ENCODE measurements at regions not wholly inside any gene's neighbourhood (a gene's known extent, or its start where the extent isn't known, plus 50 kb on each side); places are given as distances from the start of the nearest gene placed in this dataset.
A peak's percentile ranks its signal among the peaks of the same experiment; 100 is the strongest.

DNA sequence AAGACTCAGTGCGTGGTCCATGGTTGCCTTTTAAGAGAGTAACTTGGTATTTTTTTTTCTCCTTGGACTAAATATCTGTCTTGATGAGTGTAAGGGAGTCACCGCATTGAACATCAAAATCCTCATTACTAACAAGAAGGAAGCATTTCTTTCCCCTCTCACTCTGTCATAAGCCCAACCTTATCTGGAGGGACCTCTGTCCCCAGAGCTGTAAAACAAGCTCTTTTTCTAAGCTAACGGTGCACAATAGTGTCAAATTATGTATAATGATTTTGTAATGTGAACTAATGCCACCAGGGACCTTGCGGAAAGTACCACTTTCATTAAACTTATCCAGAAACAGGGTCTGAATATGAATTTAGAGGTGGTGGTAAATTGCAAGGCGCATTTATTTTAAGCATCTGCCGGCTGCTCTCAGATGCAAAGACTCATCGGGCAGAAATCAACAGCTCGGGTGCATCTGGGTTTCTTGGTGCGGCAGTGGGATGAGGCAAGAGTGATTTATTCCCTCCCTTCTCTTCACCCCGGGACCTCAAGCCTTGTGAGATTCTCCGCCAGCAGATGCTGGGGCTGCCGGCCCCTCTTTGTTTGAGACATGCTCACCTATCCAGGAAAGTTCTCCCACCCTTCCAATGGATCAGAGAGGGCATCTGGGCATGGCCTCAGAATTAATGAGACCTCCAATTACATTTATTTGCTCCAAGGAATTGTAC is 95.2 kb upstream of the IRX3 start:
- ChIA-PET POLR2A (no interaction called here), CTCF (no interaction called here)
- no peak for DNase-seq (ENCODE audit: low read depth, low spot score)
- no peak overlapping the region for H3K4me3 ChIP-seq (ENCODE audit: low read depth, low read length)
- TF ChIP-seq, protein P1, sequence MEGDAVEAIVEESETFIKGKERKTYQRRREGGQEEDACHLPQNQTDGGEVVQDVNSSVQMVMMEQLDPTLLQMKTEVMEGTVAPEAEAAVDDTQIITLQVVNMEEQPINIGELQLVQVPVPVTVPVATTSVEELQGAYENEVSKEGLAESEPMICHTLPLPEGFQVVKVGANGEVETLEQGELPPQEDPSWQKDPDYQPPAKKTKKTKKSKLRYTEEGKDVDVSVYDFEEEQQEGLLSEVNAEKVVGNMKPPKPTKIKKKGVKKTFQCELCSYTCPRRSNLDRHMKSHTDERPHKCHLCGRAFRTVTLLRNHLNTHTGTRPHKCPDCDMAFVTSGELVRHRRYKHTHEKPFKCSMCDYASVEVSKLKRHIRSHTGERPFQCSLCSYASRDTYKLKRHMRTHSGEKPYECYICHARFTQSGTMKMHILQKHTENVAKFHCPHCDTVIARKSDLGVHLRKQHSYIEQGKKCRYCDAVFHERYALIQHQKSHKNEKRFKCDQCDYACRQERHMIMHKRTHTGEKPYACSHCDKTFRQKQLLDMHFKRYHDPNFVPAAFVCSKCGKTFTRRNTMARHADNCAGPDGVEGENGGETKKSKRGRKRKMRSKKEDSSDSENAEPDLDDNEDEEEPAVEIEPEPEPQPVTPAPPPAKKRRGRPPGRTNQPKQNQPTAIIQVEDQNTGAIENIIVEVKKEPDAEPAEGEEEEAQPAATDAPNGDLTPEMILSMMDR (IDR thresholded peaks at IDR 0.05; ENCODE audit: insufficient read depth, low read length, missing control alignments) = no peak

DNA sequence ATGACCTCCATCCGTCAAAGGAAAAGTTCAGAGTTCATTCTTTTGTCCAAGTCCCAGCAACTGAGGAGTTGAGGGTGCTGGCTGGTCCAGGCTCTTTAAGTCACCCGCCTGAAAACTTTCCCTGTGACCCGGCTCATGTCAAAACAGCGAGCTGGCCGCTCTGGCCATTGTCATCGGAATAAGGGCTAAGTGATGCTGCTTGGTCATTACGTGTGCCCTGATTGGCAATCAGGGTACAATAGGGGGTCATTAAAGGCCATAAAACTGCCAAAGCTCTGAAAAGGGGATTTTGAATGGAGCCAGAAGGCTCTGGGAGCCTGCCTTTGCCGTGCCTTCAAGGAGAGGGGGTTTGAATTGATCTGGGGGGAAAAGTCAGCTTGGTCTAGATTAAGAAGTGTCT is 88.5 kb upstream of the IRX3 start:
- TF ChIP-seq, protein P1 (IDR thresholded peaks at IDR 0.05; ENCODE audit: insufficient read depth, low read length, missing control alignments) = no peak
- H3K4me3 ChIP-seq (ENCODE audit: low read depth, low read length) = no peak overlapping the region
- CTCF ChIA-PET = interaction anchor here (1.3 kb wide), 1 partner anchor 11 kb away, joined by 3 read pairs; no protein-coding TSS in a partner anchor
- no peak for DNase-seq (ENCODE audit: low read depth, low spot score)
- POLR2A ChIA-PET = no interaction called here

DNA sequence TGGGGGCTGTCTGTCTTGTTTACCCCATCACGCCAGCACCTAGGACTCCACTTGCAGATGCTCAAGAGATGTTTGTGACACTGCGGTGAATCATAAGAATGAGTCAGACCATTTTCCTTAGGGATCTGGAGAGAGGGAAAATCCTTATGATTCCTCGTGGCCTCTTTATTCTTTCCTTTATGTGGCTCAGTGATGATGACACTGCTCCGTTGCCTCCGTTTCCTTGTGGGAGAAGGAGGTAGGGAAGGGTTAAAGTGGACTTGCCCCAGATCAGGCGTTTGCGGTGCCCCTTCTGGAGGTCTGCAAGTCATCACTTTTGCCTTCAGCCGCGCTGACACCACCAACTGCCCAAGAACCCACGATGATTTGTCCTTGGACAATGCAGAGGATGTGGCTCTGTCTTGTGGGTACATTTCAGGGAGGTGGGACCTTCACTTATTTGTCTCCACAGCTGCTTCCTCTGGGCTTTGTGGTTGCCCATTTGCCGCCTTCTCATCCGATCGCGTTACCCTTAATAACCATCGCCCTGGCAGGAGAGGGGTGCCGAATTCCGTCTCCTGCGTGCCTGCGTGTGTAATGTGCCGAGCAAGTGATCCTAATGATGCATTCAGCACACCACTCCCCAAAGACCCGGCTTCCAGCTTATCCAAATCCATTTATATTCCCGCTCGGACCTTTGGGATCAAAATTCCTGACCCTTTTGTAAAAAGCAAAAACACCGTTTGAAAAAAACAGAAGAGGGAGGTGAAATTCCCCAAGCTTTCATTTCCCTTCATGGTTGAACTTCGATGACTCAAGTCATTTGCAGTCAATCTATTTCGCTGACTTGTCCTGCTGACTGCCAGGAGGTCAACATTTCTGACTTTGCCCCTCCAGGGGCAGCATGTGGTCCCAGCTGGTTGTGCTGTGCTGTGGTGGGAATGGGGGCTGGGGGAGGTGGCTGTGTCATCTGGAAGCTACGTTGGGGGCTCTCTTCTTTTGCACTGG is 87.2 kb upstream of the IRX3 start:
- DNase-seq (ENCODE audit: low read depth, low spot score) = peak; percentile 31
- CTCF ChIA-PET = interaction anchor here (1.3 kb wide), 1 partner anchor 9 kb away, joined by 3 read pairs; no protein-coding TSS in a partner anchor
- TF ChIP-seq, protein P1 (IDR thresholded peaks at IDR 0.05; ENCODE audit: insufficient read depth, low read length, missing control alignments) = no peak
- peak overlapping the region; percentile 49 for H3K4me3 ChIP-seq (ENCODE audit: low read depth, low read length)
- POLR2A ChIA-PET = interaction anchor here (0.7 to 1.2 kb wide), 3 partner anchors 88 to 89 kb away, joined by 3 read pairs; no protein-coding TSS in a partner anchor

DNA sequence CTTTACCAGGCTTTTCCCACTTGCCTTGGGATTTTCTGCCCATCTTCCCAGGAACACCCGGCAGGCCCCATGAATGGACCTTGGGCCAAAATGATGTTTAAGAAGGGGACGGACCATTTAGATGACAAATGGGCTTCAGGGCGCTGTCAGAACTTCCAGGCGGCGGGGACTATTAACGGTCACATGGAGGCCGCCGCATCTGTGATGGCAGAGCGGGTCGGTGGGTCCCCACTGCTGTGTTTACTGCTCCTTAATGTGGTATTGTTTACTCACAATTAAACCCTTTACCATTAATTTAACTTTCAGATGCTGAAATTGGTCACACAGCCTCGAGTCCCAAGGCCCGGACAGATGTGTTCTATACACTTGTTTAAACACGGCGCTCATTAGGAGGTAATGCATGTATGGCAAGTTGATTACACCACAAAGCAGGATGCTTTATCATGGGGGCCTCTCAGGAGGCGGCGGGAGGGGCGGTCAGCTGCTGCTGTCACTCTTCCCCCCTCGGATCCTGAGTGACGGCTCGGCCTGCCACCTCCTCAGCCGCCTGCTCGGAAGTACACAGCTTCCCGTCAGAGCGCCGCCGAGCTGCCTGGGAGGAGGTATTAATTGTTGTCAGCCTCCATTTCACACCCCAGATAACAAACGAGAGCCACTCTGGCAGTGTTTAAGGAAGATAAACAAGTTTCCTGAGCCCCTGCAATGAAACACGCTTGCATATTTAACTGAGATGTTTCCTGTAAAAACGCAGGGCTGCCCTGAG is 83.9 kb upstream of the IRX3 start:
- H3K4me3 ChIP-seq (ENCODE audit: low read depth, low read length) = no peak overlapping the region
- ChIA-PET CTCF (interaction anchor here (1.1 kb wide), 1 partner anchor 29 kb away, joined by 3 read pairs; no protein-coding TSS in a partner anchor), POLR2A (no interaction called here)
- TF ChIP-seq, protein P1 (IDR thresholded peaks at IDR 0.05; ENCODE audit: insufficient read depth, low read length, missing control alignments) = no peak
- no peak for DNase-seq (ENCODE audit: low read depth, low spot score)

DNA sequence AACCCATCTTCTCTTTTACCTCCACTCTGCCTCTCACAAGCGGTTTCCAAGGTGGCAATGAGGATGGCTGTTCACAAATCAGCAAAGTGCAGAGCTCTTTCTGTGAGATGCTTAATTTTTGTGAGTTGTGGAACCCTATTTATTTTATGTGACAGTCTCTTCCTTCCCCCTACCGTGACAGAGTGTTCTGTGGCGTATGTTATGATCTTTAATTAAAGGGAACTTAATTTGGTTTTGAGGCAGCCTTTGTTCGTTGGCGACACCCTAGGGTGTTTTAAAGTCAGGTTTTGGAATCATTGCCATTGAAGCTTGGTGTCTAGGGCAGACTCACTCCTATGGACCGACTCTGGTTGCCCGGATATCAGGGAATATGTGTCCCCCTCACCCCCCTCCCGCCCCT is 83.3 kb upstream of the IRX3 start:
- no peak overlapping the region for H3K4me3 ChIP-seq (ENCODE audit: low read depth, low read length)
- DNase-seq (ENCODE audit: low read depth, low spot score) = no peak
- TF ChIP-seq, protein P1 (IDR thresholded peaks at IDR 0.05; ENCODE audit: insufficient read depth, low read length, missing control alignments) = no peak
- ChIA-PET CTCF (interaction anchor here (0.6 kb wide), 1 partner anchor 10 kb away, joined by 3 read pairs; no protein-coding TSS in a partner anchor), POLR2A (no interaction called here)
